Activated CD4-positive, alpha-beta T cell treated with anti-CD3 and anti-CD28 coated beads, Interleukin-10, Interleukin-2, amounts not matched to agents 100 ng/mL and 50 ng/mL, durations not matched to agents 16 hours and 8 hours (primary cell): ENCODE measurements at regions not wholly inside any gene's neighbourhood (a gene's known extent, or its start where the extent isn't known, plus 50 kb on each side); places are given as distances from the start of the nearest gene placed in this dataset.
A peak's percentile ranks its signal among the peaks of the same experiment; 100 is the strongest.

Experiments used
- DNase-seq: peaks from one replicate; pipeline ENCODE4 v3.0.0-alpha.2; 2020

DNA sequence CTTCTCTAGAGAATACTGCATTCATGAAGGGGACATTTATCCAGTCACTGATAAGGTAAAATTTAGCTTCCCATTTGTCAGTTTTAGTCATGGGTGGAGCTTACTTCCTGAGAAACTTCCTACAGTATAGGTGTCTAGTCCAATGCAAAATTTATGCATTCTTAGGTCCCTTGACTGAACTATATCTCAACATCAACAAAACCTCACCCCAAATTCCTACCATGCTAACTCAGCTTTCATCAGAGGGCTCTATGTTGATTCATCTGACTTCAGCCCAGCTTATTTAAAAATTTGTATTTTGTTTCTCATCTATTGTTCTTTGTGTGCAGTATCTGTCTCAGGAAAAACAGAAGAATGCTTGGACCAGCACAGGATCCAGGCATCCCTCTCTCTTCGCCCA is 296.4 kb upstream of the ACVR2A start:
- DNase-seq, result no peak

DNA sequence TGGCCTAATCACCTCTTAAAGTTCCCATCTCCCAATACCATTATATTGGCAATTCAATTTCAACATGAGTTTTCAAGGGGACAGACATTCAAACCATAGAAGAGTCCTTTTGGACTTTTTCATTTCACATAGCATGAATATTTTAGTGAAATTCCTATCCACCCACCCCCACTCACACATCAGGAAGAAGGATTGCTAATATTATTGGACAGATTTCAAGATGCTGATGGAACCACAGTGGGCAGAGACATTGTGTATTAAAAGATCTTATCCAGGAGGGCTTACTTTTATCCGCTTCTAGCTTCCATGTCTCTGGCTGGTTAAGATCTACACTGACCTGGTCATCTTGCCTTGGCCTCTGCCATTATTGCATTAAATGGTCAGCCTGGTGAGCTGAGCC is 297.4 kb upstream of the ACVR2A start:
- DNase-seq, result no peak

DNA sequence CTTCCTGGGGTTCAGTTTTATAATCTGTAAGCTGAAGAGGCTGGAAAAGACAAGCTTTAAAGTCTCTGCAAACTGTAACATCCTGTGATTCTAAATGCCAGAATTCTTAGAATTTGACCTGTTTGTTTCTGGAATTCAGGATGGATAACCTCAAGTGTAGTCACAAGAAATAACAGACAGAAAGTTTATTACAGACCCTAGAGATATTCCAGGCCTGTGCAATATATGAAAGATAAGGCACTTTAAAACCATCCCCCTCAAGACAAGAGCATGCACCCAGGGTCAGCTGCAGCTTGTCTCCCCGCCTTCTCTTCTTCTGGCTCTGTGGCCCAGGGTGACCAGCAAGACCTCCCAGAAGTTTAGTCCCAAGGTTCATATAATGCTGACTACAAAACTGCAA is 298.7 kb upstream of the ACVR2A start:
- no peak for DNase-seq

DNA sequence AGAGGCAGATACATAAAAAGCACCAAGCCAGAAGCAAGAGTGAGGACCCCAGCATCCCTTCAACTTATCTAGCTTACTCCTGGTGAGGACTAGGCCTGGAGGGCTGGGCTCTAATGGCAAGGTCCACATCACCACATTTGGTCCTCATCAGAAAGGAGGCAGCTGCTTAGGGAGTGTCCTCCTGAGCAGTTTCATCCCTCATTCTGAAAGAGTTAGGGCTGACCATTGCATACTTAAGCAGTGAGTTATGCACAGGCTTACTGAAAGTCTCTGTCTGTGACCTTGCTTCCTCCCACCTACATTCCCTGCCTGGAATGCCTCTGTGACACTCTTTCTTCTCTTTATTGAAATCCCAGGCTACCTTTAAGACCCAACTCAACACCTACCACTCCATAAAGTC is 301.8 kb upstream of the ACVR2A start:
- DNase-seq, result no peak

DNA sequence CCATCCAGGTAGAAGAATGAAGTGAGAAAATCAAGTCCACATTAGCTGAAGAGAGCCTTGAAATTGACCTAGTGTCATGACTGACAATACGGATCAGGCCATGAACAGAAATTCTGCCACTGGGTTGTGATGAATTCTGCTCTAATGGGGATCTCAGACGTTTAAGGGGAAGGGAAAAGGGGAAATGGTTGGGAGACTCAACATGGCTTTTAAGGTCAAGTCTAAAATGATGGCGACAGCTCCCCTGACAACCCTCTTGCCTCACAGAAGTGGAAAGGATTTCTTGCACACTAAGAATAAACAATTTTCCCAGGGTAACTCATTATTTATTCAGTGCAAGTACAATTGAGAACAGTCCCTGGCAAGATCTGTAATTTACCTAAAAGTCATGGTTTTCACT is 302.5 kb upstream of the ACVR2A start:
- no peak for DNase-seq

DNA sequence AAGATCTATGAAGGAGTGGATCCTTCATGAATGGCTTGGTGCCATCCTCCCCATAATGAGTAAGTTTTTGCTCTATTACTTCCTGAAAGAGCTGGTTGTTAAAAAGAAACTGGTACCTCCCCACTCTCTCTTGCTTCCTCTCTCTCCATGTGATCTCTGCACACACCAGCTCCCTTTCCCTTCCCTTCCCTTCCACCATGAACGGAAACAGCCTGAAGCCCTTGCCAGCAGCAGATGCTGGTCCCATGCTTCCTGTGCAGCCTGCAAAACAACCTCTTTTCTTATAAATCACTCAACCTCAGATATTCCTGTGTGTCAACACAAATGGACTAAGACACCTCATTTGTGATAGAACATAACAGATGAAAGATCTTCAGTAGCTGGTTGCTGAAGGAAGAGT is 303.5 kb upstream of the ACVR2A start:
- no peak for DNase-seq

DNA sequence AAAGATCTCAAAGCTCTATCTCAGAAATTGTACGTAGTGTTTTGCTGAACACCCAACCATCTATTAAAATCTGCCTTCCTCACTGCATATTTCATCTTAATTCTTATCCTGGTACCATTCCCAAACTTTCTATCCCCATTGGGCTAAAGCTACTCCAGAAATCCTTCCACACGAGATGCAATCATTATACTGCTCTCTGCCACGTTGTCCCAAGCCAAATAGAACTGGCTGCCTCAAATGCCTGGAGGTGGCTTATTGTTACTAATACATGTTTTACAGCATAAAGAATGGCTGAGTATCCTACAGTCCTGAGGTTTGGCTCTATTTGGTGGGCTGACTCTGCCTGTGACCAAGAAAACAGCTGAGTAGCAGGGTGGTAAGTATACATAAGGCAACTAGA is 306.0 kb upstream of the ACVR2A start:
- DNase-seq, result no peak

DNA sequence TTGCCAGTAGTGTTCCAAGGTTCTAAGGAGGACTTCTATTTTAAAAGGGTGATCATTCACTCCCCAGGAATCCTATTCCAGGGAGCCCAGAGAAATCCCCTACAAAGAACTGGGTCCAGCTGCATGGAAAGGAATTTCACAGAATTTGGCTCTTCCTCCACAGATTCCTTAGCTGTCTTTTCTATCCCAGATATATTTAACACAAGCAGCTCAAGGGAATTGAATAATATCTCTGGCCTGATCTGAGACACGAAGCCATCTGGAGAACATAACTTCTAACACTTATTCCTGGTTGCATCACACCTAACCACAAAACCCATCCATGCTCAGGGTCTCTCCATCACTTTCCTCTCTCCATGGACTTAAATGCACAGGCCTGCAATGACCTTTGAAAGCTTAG is 306.7 kb upstream of the ACVR2A start:
- DNase-seq, result no peak

DNA sequence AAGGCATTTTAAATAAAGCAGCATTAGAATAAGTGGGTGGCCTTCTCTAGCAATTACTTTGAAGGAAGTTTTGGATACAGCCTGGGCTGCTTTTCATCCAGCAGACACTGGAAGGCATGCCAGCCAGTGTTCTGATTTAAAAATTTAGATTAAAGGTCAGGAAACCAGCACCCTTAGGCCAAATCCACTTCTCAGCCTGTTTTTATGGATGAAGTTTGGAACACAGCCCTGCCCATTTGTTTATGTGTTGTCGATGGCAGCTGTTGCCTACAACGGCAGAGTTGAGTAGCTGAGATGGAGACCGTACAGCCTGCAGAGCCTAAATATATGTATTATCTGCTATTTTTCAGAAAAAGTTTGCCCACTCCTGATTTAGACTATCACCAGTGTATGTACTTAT is 313.6 kb upstream of the ACVR2A start:
- DNase-seq, result no peak

DNA sequence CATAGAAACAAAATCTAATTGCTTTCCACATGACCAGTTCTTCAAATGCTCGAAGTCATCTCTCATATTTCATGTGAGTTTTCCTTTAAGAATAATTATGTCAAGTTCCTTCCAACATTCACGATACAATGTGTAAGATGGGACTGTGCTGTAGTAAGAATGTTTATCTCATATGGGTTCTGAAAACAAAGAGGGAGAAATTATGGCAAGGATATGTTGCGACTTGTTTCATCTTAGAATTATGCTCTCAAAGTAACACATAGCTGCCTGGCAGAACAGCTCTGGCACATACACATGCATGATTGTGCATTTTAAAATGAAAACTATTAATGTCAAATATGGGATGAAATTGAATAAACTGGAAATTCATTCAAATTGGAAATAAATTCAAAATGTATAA is 314.8 kb upstream of the ACVR2A start:
- no peak for DNase-seq

DNA sequence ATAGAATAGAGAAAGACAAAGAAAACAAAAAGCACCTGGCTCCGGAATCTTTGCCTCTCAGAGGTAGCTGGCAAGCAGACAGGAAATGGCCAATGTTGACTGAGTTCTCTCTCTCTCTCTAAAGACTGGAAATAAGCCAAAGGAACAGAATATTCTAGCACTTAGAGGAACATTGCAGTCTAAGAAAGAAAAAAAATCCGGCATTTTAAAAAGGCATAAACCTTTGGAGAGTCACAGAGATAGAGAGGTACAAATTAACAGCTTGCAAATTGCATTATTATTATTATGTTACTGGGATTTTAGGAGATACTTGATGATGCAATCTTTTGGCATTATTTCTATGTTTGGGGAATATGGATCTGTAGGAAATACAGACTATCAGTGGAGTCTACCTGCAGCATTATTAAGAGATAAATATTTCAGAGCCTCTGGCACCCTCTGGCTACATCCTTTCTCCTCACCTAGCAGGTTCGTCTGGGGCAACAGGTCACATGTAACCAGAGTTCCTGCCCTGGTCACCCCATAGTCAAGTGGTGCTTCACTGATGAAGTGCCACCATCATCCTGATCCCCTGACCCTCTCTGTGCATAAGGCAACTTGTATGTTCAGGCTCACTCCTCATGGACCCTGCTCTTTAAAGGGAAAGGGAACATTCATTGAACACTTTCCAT is 318.9 kb upstream of the ACVR2A start:
- no peak for DNase-seq

DNA sequence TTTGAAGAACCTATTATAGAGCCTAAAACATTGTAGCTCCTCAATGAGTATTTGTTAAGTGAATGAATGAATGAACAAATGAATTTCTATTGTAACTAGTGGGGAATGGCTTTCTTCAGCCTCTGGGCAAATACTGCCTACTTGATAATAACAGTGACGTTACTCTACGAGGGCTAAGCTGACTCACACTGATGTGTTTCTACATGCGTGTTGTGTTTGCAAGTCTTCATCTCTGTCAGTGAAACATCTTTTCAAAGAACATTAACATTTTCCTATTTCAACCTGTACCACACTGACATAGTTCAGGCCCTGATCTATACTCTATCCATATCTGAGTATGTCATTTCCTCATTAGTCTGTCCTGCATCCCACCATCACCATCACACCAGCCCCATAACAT is 319.9 kb upstream of the ACVR2A start:
- no peak for DNase-seq

DNA sequence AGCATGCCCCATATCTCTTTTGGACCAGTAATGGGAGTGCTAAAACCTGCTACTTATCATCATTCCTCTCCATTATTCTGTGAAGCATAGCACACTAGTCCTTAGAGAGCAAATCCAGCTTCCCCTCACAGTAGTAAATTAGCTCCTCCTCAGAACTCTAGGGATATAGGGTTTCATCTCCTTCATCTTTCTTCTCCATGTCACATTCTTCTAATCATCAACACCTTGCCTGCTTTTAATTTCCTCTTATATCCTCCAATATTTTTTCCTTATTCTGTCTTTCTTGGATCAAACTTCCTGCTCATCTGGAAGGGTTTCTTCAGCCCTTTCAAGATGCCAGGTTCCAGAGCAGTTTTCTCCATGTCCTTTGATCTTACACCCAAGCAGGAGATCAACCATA is 321.4 kb upstream of the ACVR2A start:
- no peak for DNase-seq

DNA sequence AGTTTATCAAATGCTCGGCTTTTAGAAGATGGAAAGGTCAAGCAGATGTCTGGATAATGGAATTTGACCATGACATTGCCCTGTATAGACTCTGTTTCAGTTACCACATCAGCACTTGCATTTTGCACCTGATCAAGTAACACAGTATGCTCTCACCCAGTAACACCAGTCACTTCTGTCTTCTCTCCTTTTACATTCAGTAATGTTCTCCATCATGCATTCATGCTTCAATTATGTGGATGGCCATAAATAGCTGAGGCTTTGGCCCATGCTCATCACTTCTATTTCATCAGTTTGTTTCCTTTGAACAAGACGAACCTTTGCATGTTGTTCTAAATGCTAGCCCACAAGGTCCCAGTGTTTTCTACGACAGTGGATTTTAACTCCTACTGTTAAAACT is 322.9 kb upstream of the ACVR2A start:
- DNase-seq, result no peak

DNA sequence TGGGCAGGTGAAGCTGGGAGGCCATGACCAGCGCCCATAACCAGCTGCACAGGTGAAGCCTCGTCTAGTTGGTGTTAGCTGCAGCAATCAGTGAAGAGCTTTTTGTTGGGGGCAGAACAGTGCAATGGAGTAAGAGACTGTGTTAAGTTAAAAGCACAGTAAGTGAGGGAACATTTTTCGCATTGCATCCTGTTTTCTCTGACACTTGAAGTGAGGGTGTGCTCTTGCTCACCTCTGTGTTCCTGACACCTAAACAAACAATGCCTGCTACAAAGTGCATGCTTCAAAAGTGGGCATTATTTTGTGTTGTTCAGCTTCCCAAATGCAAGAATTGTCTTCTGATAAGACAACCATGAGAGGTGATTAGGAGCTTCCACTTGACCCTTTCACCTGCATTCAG is 324.0 kb upstream of the ACVR2A start:
- DNase-seq, result no peak

DNA sequence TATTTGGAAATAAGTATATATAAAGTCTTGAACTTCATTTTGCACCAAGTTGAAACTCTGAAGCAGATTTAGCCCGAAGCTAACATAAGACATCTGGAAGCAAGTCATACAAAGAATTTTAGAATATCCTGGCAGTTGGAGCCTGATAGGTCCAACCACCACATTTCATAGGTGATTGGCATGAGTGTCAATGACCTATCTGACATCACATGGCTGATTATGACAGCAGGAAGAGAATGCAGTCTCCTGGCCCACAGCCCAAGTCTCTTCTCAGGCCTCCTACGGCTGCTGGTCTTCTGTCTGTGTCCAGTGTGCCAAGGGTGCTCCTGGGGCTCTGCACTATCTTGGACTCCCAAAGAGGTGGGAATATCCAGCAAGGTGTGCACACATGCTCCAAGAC is 325.7 kb upstream of the ACVR2A start:
- no peak for DNase-seq

DNA sequence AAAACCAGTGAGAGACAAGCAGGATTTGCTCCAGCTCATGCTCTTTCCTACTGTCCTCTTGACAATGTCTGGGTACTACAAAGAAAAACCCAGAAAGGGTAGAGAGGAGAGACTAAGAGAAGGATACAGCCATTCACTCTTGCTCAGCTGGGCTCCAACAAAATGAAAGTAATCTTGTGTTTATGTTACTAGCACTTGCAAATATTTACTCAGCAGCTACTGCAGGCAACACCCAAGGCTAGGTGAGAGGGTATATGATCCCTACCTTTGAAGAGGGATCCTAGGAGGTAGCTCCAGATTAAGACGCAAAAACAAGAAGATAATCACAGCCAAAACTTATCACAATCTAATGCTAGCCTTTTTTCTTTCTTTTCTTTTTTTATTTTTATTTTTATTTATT is 329.6 kb upstream of the ACVR2A start:
- no peak for DNase-seq

DNA sequence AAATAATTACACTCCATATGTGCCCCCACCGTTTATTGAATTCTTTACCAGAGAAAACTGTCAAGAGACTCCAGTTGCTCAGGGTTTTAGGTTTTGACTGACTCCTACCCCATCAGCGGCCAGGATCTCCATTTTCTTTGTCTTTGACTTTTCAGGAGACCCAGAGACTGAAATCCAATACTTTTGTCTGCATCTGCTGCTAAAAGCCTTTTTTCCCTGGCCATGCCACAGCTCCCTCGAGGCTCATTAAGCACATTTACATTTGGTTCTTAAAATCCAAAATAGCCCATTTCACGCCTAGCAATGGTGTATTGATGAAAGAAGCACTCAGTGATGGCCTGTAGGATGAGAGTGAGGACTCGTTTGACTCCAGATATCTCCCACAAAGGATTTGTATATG is 332.6 kb upstream of the ACVR2A start:
- no peak for DNase-seq

DNA sequence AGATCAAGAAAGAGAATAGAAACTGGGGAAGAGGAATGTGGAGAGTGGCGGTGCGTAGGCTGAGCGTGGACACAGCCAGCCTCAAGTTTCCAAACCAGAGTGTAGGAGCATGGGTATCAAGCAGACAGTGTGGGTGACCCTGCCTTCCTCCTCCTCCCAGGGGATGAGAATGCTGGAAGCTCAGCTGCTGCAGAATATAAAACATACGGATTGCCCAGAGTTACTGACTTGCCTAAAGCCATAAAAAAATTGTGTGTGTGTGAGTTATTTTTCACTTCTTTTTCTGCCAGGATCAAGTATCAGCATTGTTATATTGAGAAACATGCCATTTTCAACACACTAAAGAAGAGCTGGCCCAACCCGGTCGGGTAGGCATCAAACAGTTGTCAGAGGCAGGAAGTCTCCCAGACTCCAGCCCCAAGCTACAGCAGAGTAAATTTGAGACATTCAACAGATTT is 333.3 kb upstream of the ACVR2A start:
- DNase-seq, result no peak

DNA sequence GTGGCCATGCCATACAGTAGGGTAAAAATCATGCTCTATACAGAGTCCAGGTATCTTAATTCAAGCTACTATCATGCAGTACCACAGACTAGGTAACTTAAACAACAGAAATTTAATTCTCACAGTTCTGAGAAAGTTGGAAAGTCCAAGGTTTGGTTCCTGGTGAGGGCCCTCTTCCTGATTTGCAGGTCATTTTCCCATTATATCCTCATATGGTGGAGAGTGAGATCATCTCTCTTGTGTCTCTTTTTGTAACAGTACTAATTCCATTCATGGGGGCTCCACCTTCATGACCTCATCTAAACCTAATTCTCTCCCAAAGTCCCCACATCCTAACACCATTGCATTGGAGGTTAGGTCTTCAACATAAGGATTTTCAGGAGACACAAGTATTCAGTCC is 335.0 kb upstream of the ACVR2A start:
- DNase-seq, result no peak

DNA sequence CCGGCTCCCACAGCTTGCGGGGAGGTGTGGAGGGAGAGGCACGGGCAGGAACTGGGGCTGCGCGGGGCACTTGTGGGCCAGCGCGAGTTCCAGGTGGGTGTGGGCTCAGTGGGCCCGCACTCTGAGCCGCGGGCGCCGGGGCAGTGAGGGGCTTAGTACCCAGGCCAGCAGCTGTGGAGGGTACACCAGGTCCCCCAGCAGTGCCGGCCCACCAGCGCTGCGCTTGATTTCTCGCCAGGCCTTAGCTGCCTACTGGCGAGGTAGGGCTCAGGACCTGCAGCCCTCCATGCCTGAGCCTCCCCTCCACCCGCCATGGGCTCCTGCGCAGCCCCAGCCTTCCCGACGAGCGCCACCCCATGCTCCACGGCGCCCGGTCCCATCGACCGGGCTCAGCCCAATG is 337.9 kb upstream of the ACVR2A start:
- no peak for DNase-seq

DNA sequence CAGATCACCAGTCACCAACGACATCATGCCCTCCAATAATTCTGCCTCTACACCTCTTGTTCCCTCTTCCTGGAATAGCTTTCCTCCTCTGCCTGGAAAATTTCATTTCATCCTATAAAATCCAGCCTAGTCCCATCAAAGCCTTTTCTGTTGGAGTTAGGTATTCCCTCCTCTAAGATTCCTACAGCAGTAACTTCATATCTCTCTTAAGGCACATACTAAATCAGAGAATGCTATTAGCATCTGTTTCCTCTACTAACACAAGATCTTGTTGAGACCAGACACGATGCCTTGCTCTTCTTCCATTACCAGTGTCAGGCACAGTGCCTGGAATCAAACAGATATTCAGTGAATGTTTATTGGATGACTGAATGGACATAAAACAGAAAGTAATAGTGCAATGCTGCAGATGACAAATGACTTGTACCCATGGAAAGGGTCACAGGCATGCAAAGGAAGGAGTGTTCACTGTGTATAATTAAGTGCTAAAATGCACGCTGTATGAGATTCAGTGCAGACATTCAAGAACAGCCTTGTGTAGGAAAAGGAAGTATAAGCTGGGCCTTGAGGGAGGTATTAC is 342.0 kb upstream of the ACVR2A start:
- DNase-seq, result no peak

DNA sequence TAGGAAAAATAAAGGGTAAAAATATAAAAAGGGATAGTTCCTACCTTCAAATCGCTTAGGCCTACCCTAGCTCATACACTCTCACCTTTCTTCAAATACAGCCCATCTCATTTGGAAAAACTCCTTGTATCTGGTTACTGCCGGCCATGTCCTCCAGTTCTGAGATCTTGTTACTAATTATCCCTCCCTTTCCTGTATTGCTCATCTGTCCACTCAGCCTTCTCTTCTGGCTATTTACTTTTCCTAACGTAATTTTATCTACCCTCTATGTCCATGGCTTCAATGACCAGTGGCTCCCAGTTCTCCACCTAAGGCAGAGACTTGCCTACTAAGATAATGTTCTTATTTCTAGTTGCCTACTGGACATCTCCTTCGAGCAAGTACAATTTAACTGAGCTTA is 342.9 kb upstream of the ACVR2A start:
- no peak for DNase-seq

DNA sequence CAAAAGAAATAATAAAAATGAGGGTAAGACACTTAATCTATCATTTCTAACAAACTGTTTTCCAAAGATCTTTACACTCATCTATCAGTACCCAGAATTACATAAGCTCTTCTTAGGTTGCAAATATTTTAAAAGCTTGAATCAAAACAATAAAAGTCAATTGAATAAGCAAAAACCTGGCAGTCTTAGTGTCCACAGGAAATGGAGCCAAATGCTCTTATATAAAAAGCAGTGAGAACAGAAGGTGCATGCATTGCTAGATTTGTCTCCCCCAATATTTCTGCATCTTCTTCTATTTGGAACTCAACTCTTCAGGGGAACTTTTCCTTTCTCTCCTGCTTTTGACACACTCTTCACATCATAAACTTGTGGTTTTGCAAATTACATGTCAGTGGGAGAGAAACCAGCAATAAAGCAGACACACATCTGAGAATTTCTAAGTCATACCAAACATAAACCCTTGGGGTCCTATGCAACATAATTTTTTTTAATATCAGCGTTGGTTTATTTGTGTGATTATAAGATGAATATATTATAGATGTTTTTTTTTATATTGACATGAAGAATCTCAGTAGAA is 343.9 kb upstream of the ACVR2A start:
- no peak for DNase-seq

DNA sequence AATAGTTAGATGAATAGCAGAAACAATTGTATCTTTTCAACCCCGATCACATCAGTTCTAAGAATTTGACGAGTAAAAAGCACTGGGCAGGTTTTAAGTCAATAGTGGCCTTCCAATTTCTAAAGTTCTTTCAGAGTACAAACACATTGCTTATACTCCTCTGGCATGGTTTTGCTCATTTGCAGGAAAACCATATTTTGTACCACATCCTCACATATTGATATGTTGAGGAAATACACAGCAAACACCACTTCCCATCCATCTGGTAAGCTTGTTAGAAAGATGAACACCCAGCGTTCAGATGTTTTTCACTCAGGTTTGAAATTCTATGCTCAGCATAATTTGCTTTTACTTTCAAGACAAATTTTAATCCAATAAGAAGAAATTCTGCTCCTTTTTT is 344.6 kb upstream of the ACVR2A start:
- peak; percentile 42 for DNase-seq
